ENCODE measurements at regions not wholly inside any gene's neighbourhood (a gene's known extent, or its start where the extent isn't known, plus 50 kb on each side); places are given as distances from the start of the nearest gene placed in this dataset.

DNA sequence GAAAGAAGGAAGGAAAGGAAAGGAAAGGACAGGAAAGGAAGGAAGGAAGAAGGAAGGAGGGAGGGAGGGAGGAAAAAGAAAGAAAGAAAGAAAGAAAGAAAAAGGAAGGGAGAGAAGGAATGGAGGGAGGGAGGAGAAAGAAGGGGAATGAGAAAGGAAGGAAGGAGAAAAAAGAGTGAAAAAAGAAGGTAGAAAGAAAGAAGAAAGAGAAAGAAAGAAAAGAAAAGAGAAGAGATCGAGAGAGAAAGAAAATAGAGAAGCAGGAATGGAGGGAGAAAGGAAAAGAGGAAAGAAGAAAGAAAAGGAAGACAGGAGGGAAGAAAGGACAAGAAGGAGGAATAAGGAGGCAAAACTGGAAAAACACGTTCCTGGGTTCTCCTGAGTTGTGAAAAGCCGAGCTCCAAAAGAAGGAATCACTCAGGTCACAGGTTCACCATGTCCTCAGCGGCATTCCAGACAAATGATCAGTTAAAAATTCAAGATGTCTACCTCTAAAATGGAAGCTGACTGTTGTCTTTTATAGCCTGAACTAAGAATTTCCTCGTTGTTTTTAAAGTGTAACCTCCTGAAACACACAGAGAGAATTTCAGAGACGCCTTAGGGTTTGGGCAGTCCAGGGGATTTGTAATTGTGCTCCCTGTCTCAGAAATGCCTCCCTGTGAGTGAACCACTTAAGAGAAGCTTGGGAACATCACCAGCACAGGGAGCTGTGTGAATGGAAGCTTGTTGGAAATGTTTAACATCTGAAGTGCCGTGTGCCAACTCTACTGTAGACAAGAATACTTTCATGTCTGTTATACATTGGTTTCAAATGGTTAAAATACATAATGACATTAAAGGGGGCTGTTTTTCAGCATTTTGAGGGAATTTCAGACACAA, 80.7 kb downstream of the INHBA start:
- DNase-seq (ENCODE audit: low read depth): no peak
- TF ChIP-seq, protein P1, sequence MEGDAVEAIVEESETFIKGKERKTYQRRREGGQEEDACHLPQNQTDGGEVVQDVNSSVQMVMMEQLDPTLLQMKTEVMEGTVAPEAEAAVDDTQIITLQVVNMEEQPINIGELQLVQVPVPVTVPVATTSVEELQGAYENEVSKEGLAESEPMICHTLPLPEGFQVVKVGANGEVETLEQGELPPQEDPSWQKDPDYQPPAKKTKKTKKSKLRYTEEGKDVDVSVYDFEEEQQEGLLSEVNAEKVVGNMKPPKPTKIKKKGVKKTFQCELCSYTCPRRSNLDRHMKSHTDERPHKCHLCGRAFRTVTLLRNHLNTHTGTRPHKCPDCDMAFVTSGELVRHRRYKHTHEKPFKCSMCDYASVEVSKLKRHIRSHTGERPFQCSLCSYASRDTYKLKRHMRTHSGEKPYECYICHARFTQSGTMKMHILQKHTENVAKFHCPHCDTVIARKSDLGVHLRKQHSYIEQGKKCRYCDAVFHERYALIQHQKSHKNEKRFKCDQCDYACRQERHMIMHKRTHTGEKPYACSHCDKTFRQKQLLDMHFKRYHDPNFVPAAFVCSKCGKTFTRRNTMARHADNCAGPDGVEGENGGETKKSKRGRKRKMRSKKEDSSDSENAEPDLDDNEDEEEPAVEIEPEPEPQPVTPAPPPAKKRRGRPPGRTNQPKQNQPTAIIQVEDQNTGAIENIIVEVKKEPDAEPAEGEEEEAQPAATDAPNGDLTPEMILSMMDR (IDR thresholded peaks at IDR 0.05; ENCODE audit: control insufficient read depth, insufficient read depth, low read depth, low read length, missing control alignments): no peak
- no peak overlapping the region for H3K4me3 ChIP-seq (ENCODE audit: control insufficient read depth, low read depth, low read length)

DNA sequence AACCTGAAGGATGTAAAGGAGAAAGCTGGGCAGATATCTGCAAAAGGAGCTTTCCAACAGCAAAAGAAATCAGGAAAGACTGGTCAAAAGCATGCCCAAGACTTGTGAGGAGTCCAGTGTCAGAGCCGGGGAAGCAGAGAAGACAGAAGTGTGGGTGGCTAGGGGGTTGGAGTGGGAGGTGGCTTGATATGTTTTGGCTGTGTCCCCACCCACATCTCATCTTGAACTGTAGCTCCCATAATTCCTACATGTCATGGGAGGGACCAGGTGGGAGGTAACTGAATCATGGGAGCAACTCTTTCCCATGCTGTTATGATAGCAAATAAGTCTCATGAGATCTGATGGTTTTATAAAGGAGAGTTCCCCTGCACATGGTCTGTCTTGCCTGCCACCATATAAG, 84.9 kb downstream of the INHBA start:
- DNase-seq (ENCODE audit: low read depth): no peak
- TF ChIP-seq, protein P1 (IDR thresholded peaks at IDR 0.05; ENCODE audit: control insufficient read depth, insufficient read depth, low read depth, low read length, missing control alignments): no peak
- H3K4me3 ChIP-seq (ENCODE audit: control insufficient read depth, low read depth, low read length): no peak overlapping the region

DNA sequence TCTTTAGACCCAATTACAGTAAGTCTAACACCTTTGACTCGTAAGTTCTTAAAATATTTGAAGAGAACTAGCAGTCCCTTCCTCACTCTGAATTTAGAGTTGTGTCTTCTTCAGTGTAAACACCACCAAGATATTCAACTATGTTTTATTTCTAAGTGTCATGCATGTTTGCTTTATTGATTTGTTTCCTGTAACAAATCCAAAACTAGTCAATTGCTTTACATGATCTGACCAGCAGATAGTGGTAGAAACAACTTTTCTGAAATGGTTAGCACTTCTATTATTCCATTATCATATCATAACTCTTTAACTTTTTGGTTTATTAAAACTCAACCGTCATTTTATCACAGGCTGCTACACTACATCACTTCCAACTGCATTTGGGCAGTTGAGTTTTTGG, 90.1 kb downstream of the INHBA start:
- TF ChIP-seq, protein P1 (IDR thresholded peaks at IDR 0.05; ENCODE audit: control insufficient read depth, insufficient read depth, low read depth, low read length, missing control alignments): no peak
- H3K4me3 ChIP-seq (ENCODE audit: control insufficient read depth, low read depth, low read length): no peak overlapping the region
- DNase-seq (ENCODE audit: low read depth): no peak

DNA sequence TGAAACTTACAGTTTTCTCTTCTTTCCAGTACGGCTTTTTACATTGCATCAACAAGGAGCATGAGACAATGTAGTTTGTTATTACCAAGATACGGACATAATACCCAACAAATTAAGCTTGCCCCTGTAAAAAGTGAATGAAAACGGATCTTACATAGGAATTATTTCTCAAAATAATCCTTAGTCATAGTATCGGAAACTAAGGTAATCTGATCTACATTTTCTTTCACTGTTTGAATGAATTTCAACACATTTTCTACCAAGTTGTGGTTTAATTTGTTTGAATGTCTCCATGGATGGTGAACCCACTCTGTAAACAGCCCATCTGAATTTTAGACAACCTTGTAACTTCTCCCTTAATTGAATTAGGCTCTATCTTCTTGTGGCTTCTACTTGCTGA, 90.5 kb downstream of the INHBA start:
- no peak for DNase-seq (ENCODE audit: low read depth)
- no peak overlapping the region for H3K4me3 ChIP-seq (ENCODE audit: control insufficient read depth, low read depth, low read length)
- TF ChIP-seq, protein P1 (IDR thresholded peaks at IDR 0.05; ENCODE audit: control insufficient read depth, insufficient read depth, low read depth, low read length, missing control alignments): no peak

DNA sequence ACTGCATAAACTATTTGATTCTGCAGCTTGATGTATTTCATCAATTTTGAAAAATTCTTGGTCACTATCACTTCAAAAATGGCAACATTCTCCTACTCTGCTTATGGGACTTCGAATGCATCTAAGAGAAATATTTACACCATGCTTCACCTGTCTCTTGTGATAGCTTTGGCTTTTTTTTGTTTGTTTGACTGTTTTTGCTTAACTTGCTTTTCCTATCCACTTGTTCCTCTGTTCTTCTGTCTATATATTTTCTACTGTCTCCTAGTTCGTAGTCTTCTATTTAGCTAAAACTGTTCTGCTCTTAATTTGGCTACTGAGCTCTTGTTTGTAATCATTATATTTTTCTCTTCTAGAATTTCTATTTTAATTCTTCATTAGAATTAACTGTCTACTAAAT, 94.4 kb downstream of the INHBA start:
- TF ChIP-seq, protein P1 (IDR thresholded peaks at IDR 0.05; ENCODE audit: control insufficient read depth, insufficient read depth, low read depth, low read length, missing control alignments): no peak
- H3K4me3 ChIP-seq (ENCODE audit: control insufficient read depth, low read depth, low read length): no peak overlapping the region
- no peak for DNase-seq (ENCODE audit: low read depth)

DNA sequence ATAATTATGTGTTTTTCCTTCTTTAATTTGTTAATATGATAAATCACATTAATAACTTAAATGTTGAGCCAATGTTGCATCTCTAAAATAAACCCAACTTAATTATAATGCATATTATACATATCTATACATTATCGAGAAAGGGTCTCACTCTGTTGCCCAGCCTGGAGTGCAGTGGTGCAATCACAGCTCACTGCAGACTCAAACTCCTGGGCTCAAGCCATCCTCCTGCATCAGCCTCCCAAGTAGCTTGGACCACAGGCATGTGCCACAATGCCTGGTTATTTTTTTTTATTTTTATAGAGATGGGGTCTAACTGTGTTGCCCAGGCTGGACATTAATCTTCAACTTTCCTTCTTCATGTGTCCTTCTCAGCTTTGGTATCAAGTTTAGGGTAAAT, 98.9 kb downstream of the INHBA start:
- no peak overlapping the region for H3K4me3 ChIP-seq (ENCODE audit: control insufficient read depth, low read depth, low read length)
- DNase-seq (ENCODE audit: low read depth): no peak
- TF ChIP-seq, protein P1 (IDR thresholded peaks at IDR 0.05; ENCODE audit: control insufficient read depth, insufficient read depth, low read depth, low read length, missing control alignments): no peak

All from AG09309 (cell line).